ENCODE measurements at regions not wholly inside any gene's neighbourhood (a gene's known extent, or its start where the extent isn't known, plus 50 kb on each side); places are given as distances from the start of the nearest gene placed in this dataset.

DNA sequence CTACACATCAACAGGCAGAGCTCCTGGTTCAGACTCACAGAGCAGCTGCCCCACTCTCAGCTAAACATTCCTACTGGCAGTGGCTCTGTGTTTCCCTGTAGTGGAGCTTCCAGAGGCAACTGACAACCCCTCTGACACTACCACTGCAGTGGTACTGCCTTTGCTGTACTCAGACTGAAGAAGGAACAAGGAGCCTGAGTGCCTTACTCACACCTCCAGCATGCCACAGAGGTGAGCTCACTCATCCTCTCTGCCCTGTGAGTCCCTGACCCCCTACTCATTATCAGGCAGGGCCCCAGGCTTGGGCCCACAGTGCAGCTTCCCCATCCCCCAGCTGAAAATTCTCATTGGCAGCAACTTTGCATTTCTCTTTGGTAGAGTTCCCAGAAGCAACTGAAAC is 240.5 kb upstream of the POF1B start:
- Histone ChIP-seq H3K36me3 (replicated peaks) (no peaks in the 10 kb centered on the region), H3K4me3 (ENCODE audit: low read depth, low read length) (no peak overlapping the region), H3K27ac (no peak overlapping the region), H3K27me3 (replicated peaks) (no peaks in the 10 kb centered on the region)
- TF ChIP-seq, protein P1, sequence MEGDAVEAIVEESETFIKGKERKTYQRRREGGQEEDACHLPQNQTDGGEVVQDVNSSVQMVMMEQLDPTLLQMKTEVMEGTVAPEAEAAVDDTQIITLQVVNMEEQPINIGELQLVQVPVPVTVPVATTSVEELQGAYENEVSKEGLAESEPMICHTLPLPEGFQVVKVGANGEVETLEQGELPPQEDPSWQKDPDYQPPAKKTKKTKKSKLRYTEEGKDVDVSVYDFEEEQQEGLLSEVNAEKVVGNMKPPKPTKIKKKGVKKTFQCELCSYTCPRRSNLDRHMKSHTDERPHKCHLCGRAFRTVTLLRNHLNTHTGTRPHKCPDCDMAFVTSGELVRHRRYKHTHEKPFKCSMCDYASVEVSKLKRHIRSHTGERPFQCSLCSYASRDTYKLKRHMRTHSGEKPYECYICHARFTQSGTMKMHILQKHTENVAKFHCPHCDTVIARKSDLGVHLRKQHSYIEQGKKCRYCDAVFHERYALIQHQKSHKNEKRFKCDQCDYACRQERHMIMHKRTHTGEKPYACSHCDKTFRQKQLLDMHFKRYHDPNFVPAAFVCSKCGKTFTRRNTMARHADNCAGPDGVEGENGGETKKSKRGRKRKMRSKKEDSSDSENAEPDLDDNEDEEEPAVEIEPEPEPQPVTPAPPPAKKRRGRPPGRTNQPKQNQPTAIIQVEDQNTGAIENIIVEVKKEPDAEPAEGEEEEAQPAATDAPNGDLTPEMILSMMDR (IDR thresholded peaks at IDR 0.05; ENCODE audit: low read depth, low read length, missing control alignments) = no peak
- no peak for DNase-seq
- in situ Hi-C loops (cut with HindIII; ENCODE audit: low pct_ligation_motif_present, low sequenced_read_pairs) = no loop called here

DNA sequence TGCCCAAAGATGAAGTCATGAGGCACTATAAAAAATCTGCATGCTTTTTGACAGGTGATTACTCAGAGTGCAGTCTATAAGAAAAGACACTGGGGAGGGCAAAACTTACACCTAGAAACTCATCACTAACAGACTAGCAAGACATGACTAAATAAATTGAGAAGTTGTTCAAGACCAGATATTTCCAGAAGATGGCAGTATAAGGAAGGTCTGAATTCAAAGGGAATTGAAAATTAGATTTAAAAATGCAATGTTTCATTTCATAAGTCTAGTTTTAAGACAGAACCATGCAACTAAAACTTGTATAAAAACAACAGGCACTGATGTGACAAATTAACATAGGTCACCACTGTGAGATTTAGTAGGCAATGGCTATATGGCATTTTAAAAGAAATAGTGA is 232.5 kb upstream of the POF1B start:
- Histone ChIP-seq H3K27me3 (replicated peaks) (no peaks in the 10 kb centered on the region), H3K36me3 (replicated peaks) (no peaks in the 10 kb centered on the region), H3K4me3 (ENCODE audit: low read depth, low read length) (no peak overlapping the region), H3K27ac (no peak overlapping the region)
- TF ChIP-seq, protein P1 (IDR thresholded peaks at IDR 0.05; ENCODE audit: low read depth, low read length, missing control alignments) = no peak
- in situ Hi-C loops (cut with HindIII; ENCODE audit: low pct_ligation_motif_present, low sequenced_read_pairs) = no loop called here
- no peak for DNase-seq

DNA sequence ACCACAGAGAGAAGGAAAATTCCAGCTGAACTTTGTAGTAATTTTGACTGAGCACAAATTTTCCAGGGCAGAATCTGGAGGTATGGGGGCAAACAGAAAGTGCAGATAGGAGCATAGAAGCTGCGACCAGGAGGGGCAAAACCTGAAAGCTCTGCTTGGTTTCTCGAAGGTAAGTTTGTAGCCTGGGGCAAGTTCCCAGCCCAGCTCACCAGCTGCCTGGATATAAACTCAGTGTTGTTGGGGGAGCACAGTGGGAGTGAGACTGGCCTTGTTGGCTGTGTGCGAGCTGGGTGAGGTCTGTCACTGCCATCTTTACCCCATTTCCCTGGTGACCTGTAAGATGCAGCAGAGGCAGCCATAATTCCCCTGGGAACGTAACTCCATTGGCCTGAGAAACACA is 213.5 kb upstream of the POF1B start:
- no peaks in the 10 kb centered on the region for H3K36me3 ChIP-seq (replicated peaks)

DNA sequence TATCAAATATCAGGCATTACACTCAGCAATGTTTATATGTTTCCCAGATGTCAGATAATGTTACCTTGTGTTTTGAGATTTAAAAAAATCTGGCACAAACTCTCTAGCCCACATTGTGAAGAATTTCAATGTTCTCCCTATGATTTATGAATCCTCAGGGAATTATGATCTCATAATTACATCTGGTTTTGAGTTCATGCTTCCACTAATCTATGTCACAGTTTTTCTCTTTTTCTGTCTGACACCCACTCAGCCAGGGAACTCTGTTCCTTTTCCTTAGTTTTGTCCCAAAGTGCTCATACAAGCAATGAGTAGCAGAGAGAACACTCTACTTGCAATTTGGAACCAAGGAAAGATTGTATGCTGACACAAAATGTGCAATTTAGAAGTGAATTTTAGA is 212.1 kb upstream of the POF1B start:
- Histone ChIP-seq H3K36me3 (replicated peaks) (no peaks in the 10 kb centered on the region), H3K27me3 (replicated peaks) (no peaks in the 10 kb centered on the region), H3K27ac (no peak overlapping the region), H3K4me3 (ENCODE audit: low read depth, low read length) (no peak overlapping the region)
- in situ Hi-C loops (cut with HindIII; ENCODE audit: low pct_ligation_motif_present, low sequenced_read_pairs) = no loop called here
- TF ChIP-seq, protein P1 (IDR thresholded peaks at IDR 0.05; ENCODE audit: low read depth, low read length, missing control alignments) = no peak
- no peak for DNase-seq

More for the DNA sequence above, 213.5 kb upstream of the POF1B start:
- TF ChIP-seq, protein P1 (IDR thresholded peaks at IDR 0.05; ENCODE audit: low read depth, low read length, missing control alignments) = no peak
- in situ Hi-C loops (cut with HindIII; ENCODE audit: low pct_ligation_motif_present, low sequenced_read_pairs) = no loop called here
- Histone ChIP-seq H3K4me3 (ENCODE audit: low read depth, low read length) (no peak overlapping the region), H3K27me3 (replicated peaks) (no peaks in the 10 kb centered on the region), H3K27ac (no peak overlapping the region)
- no peak for DNase-seq

DNA sequence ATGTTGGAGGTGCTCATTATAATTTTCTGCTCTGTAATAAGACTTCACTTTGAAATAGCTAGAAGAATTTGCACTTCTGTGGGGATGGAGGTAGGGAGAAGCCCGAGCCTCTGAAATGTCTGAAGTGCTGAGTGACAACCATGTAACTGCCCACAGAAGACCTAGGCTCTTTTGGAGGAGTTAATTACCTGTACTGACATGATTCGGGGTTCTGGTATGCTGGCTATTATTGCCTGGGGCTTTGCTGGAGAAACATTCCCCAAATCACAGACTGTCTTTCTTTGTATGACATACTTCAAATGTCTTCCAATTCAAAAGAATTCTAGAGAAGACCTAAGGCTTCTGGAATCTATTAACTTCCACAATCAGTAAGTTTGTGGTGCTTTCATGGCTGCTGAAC is 211.2 kb upstream of the POF1B start:
- DNase-seq = no peak
- in situ Hi-C loops (cut with HindIII; ENCODE audit: low pct_ligation_motif_present, low sequenced_read_pairs) = no loop called here
- Histone ChIP-seq H3K27me3 (replicated peaks) (no peaks in the 10 kb centered on the region), H3K4me3 (ENCODE audit: low read depth, low read length) (no peak overlapping the region), H3K27ac (no peak overlapping the region), H3K36me3 (replicated peaks) (no peaks in the 10 kb centered on the region)
- TF ChIP-seq, protein P1 (IDR thresholded peaks at IDR 0.05; ENCODE audit: low read depth, low read length, missing control alignments) = no peak

DNA sequence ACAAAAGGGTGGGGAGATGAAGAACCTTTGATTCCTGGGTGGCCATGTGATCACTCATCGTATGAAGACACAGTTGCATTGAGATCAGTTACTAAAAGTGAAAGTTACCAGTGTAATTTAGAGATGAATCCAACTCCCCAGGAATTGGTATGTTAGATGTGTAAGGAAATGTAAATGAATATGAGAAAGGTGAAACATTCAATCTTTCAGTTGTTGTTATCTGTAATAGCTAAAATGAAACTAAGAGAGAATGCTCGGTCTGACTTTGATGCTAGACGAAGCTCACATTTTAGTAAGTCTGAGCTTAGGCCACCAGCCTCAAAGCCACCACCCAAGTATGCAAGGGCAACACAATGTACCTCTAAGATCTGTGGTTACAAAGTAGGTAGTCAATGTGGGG is 194.3 kb upstream of the POF1B start:
- in situ Hi-C loops (cut with HindIII; ENCODE audit: low pct_ligation_motif_present, low sequenced_read_pairs) = no loop called here
- no peak overlapping the region for H3K4me3 ChIP-seq (ENCODE audit: low read depth, low read length)
- H3K36me3 ChIP-seq (replicated peaks) = no peaks in the 10 kb centered on the region
- DNase-seq = no peak
- H3K27me3 ChIP-seq (replicated peaks) = no peaks in the 10 kb centered on the region
- H3K27ac ChIP-seq = no peak overlapping the region
- TF ChIP-seq, protein P1 (IDR thresholded peaks at IDR 0.05; ENCODE audit: low read depth, low read length, missing control alignments) = no peak

Measured in brain microvascular endothelial cell (primary cell).